GM19351 (cell line): ENCODE measurements at regions not wholly inside any gene's neighbourhood (a gene's known extent, or its start where the extent isn't known, plus 50 kb on each side); places are given as distances from the start of the nearest gene placed in this dataset.
"Not testable (repeated sequence)": the region's sequence is repeated elsewhere in the genome, so short reads cannot be mapped to it uniquely, and the experiment has no call there.

ENCODE experiments used
- ATAC-seq: cut with Tn5 transposase; IDR thresholded peaks from one replicate; pipeline ENCODE4 v1.9.1; 2021; ENCODE audit warnings: mild to moderate bottlenecking, moderate library complexity; ENCODE audit not compliant: unreplicated experiment

- ATAC-seq, result no peak
These were observed 594.7 kb downstream of the DIPK2A start for GRCh38 chr3:144566320-144566719.

DNA sequence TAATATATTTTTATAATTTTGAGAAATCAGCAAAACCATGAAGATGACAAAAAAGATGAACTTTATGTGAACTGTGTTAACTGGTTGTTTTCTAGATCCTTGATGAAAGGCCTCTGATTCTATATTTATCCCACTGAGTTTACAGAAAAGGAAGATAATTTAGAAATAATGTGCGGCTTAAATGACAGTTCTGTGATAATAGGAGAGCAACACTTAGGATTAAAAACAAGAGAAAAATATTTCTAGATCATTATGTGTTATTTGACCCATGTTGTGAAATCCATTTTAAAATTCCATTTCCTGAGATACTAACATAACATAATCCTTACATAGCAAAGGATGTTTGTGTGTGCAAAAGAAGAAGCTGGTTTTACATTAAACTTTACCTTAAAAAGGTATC is 598.0 kb downstream of the DIPK2A start:
- ATAC-seq, result no peak

GRCh38 chr3:144583871-144584270 is 612.2 kb downstream of the DIPK2A start:
- no peak for ATAC-seq

- no peak for ATAC-seq
These were observed 613.8 kb downstream of the DIPK2A start for GRCh38 chr3:144585408-144585807.

- ATAC-seq, result no peak
These were observed 614.3 kb downstream of the DIPK2A start for GRCh38 chr3:144585953-144586352.

DNA sequence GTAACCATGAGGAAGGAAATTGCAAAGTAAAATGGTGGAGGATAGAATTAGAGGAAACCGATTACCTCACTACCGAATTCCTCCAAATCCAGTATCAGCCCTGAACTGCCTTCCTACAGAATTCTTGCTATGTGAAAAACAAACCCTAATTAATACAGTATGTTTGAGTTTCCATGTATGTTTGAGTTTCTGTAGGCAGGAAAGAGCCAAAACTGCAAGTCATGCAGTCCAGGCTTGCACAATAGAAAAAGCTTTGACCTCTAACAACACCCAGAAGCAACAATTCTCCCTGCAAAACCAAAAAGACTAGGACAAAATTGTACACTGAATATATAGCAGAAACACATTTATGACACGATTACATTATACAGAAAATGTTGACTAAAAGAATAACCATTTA is 614.8 kb downstream of the DIPK2A start:
- no peak for ATAC-seq

DNA sequence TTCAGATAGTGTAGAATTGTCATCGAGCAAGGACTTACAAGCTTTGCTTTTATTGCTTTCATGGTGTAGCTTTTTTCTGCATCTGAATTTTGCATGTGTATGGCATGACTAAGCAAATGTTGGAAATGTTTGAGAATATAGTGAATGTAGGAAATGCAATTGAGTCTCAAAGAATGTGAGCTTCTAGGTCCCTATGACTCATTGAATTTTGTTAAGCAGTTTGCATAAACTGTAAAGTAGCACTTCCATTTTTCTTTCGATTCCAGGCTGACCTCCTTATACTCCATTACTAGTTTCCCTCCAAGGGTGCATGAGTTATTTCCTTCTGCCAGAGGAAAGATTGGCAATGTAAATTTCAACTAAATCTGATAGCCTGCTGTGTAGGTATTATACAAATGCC is 619.2 kb downstream of the DIPK2A start:
- ATAC-seq, result no peak

- ATAC-seq, result no peak
These were observed 622.3 kb downstream of the DIPK2A start for GRCh38 chr3:144593881-144594280.

DNA sequence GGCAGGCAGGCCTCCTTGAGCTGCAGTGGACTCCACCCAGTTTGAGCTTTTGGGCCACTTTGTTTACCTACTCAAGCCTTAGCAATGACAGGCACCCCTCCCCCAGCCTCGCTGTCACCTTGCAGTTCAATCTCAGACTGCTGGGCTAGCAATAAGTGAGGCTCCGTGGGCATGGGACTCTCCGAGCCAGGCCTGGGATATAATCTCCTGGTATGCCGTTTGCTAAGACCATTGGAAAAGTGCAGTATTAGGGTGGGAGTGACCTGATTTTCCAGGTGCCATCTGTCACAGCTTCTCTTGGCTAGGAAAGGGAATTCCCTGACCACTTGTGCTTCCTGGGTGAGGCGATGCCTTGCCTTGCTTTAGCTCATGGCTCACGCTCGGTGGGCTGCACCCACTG is 648.6 kb downstream of the DIPK2A start:
- not testable (repeated sequence) for ATAC-seq

GRCh38 chr3:144622845-144623244 is 651.2 kb downstream of the DIPK2A start:
- no peak for ATAC-seq

GRCh38 chr3:144624656-144625055 is 653.0 kb downstream of the DIPK2A start:
- no peak for ATAC-seq

GRCh38 chr3:144626835-144627234 is 655.2 kb downstream of the DIPK2A start:
- no peak for ATAC-seq

DNA sequence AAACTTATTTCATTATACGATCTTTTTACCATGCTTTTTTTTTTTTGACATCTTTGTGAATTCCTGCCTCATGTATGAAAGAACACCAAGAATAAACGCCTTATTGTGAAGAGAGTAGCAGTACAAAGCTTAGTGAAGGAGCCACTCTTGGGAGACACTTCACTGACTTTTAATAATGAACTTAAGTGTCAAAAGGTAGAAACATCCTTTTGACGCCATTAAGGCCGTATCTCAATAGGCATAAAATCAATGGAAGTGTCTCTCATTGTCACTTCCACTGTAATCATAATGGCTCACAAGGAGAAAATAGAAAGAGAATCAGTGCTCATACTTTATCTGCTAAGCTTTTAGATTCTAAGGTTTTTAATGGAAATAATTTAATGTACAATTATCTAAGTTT is 657.8 kb downstream of the DIPK2A start:
- no peak for ATAC-seq

DNA sequence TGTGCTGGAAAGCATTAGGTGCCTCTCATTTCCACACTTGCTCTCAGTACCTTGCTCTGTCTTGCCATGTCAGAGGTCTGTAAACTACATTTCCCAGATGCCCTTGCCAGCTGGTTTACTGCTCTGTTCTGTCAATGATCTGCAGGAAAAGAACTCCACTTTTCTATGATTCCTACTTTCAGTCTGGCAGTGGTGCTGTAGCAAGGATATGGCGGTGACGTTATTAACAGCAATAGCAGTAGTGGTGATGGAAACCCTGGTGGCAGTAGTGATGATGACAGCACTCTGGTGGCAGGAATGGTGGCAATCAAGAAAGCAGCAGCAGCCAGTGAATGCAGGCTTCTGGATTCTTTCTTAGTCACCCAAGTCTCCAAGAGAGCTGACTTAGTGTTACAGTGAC is 665.2 kb downstream of the DIPK2A start:
- ATAC-seq, result peak; percentile 74

DNA sequence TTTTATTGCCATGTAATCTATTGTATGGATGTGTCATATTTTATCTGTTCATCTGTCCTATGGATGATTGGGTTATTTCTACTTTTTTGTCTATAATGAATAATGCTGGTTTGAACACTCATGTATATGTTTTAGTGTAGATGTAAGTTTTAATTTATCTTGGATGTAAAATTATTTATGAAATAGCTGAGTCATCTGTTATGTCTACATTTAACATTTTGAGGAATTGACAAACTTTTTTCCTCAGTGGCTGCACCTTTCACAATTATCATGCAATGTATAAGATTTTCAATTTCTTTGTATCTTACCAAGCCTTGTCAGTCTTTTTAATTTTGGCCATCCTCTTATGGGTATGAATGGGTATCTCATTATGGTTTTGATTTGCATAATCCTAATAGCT is 666.4 kb downstream of the DIPK2A start:
- ATAC-seq, result no peak

- no peak for ATAC-seq
These were observed 672.2 kb downstream of the DIPK2A start for GRCh38 chr3:144643771-144644198.

- ATAC-seq, result no peak
These were observed 673.7 kb downstream of the DIPK2A start for GRCh38 chr3:144645300-144645699.

- ATAC-seq, result no peak
These were observed 678.8 kb downstream of the DIPK2A start for GRCh38 chr3:144650380-144650779.

DNA sequence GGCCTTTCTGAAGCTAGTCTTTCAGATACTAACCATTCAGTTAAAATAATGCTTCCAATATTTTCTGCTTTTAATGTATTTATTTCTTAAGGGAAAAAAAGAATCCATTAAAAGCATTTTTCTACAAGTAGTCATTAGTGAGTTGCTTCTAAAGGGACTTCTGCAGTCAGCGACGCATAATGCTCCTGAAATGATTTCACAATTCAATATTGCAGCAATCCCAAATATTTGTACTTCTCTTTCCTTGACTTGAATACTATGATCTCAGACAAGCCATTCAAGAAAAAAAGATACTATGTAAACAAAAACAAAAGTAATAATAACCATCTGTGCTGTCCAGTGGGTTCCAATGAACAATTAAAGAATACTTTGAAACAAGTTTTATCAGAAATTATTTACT is 681.0 kb downstream of the DIPK2A start:
- no peak for ATAC-seq

DNA sequence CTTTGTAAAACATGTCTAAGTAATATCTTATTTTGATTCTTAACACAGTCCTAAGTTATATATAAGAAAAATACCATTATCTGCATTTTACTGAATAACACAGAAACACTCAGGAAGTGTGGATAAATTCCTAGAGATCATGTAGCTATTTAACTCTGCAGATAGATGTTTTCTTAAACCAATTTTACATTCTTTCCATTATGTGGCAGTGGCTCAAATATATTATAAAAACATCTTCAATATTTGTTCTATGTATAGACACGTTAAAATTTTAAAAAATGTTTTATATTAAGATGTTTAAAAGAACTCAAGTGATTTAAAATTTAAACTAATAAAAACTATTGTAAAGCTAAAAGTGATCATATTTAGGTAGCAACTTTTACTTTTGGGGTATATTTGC is 683.8 kb downstream of the DIPK2A start:
- no peak for ATAC-seq

GRCh38 chr3:144660186-144660585 is 688.6 kb downstream of the DIPK2A start:
- no peak for ATAC-seq

DNA sequence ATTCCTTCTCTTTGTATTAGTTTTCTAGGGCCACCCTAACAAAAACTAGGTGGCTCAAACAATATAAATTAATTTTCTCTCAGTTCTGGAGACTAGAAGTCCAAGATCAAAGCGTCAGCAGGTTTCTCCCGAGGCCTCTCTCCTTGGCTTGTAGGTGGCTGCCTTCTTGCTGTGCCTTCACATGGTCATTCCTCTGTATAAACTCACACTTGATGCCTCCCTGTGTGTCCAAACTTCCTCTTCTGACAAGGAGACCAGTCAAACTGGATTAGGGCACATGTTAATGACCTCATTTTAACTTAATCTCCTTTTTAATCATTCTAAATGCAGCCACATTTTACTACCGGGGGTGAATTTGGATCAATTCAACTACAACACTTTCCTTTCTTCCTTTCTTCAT is 691.1 kb downstream of the DIPK2A start:
- no peak for ATAC-seq

GRCh38 chr3:144663456-144664436 is 692.1 kb downstream of the DIPK2A start:
- no peak for ATAC-seq
